HFF-Myc (cell line): ENCODE measurements at regions not wholly inside any gene's neighbourhood (a gene's known extent, or its start where the extent isn't known, plus 50 kb on each side); places are given as distances from the start of the nearest gene placed in this dataset.

Experiments used
- DNase-seq: peaks from one replicate; pipeline ENCODE4 v3.0.0-alpha.2; 2011; ENCODE audit warnings: low read depth; ENCODE audit errors: extremely low read depth
- H3K4me3 ChIP-seq: replicated peaks from 2 replicates; pipeline ENCODE4 v1.5.1; 2011; ENCODE audit warnings: low read depth, mild to moderate bottlenecking, control low read depth, low read length
- CTCF ChIP-seq: IDR thresholded peaks from 2 replicates; pipeline ENCODE4 v1.5.1; 2012; ENCODE audit warnings: mild to moderate bottlenecking, low read depth, low read length, control low read depth; ENCODE audit errors: missing control alignments

GRCh38 chr1:209526137-209526536, 57.4 kb upstream of the CAMK1G start:
- no peak for DNase-seq
- no peak for TF ChIP-seq CTCF
- no peak overlapping the region for H3K4me3 ChIP-seq

DNA sequence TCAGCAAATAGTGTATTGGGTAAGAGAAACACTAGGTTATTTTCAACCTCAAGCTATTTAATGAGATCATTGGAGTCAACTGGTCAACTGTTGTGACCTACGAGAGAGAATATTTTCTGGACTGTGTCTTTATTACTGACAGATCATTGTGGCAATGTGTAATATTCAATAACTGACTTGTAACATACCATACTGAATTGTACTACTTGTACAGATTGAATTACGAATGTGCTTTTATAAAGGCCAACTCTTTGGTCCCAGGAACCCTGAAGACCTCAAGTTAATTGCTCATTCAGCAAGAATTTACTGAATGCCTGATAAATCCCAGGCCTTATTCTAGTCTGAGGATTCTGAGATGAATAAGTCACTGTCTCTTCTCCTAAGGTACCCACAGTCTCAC, 56.1 kb upstream of the CAMK1G start:
- no peak overlapping the region for H3K4me3 ChIP-seq
- no peak for DNase-seq
- TF ChIP-seq CTCF, result no peak

GRCh38 chr1:209527993-209528717, 55.4 kb upstream of the CAMK1G start:
- DNase-seq, result no peak
- TF ChIP-seq CTCF, result no peak
- H3K4me3 ChIP-seq, result no peak overlapping the region

GRCh38 chr1:209529233-209529632, 54.3 kb upstream of the CAMK1G start:
- DNase-seq, result no peak
- H3K4me3 ChIP-seq, result no peak overlapping the region
- no peak for TF ChIP-seq CTCF

GRCh38 chr1:209531006-209531405, 52.5 kb upstream of the CAMK1G start:
- H3K4me3 ChIP-seq, result no peak overlapping the region
- no peak for TF ChIP-seq CTCF
- no peak for DNase-seq

DNA sequence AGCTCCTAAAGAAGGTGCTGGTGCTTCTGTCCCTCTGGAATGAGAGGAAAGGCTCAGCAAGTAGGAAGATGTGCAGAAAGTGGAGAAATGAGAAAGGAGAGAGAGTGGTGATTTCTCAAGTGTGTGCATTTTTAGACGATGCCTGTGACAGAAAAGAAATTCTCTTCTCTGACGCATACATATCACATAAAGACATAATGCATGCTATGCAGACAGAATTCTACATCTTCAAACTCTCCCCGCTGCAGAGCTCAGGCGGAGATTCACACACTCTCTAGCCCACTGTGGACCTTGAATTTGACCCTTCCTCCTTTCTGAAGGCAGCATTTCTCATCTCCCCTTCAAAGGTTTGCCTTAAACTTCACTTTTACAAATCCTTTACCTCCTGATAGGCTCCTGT, 52.0 kb upstream of the CAMK1G start:
- H3K4me3 ChIP-seq, result no peak overlapping the region
- no peak for TF ChIP-seq CTCF
- DNase-seq, result no peak
